ENCODE measurements at regions not wholly inside any gene's neighbourhood (a gene's known extent, or its start where the extent isn't known, plus 50 kb on each side); places are given as distances from the start of the nearest gene placed in this dataset.

DNA sequence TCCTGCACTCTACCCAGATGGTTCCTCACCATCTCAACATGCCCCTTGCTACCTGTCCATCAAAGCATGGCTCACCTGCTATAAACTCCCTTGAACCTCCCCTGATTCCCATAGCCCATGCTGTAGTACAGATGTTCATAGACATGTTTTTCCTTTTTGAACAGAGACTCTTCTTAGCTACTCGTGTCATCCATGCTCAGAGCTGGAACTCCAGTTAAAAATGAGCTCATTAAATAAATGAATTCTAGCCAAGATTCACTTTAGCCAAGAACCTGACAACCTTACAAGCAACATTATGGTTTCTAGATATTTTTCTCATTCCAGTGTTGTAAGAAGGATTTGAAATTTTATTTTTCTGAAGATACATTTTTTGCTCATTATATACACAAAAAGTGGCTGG, 65.0 kb downstream of the SCG2 start:
- TF ChIP-seq, protein P1, sequence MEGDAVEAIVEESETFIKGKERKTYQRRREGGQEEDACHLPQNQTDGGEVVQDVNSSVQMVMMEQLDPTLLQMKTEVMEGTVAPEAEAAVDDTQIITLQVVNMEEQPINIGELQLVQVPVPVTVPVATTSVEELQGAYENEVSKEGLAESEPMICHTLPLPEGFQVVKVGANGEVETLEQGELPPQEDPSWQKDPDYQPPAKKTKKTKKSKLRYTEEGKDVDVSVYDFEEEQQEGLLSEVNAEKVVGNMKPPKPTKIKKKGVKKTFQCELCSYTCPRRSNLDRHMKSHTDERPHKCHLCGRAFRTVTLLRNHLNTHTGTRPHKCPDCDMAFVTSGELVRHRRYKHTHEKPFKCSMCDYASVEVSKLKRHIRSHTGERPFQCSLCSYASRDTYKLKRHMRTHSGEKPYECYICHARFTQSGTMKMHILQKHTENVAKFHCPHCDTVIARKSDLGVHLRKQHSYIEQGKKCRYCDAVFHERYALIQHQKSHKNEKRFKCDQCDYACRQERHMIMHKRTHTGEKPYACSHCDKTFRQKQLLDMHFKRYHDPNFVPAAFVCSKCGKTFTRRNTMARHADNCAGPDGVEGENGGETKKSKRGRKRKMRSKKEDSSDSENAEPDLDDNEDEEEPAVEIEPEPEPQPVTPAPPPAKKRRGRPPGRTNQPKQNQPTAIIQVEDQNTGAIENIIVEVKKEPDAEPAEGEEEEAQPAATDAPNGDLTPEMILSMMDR (IDR thresholded peaks at IDR 0.05) = no peak
- no peak for TF ChIP-seq POLR2AphosphoS5 (IDR thresholded peaks at IDR 0.05; ENCODE audit: low read depth, low read length)
- TF ChIP-seq, protein P2, sequence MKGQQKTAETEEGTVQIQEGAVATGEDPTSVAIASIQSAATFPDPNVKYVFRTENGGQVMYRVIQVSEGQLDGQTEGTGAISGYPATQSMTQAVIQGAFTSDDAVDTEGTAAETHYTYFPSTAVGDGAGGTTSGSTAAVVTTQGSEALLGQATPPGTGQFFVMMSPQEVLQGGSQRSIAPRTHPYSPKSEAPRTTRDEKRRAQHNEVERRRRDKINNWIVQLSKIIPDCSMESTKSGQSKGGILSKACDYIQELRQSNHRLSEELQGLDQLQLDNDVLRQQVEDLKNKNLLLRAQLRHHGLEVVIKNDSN (IDR thresholded peaks at IDR 0.05; ENCODE audit: borderline replicate concordance, low read depth) = no peak
- TF ChIP-seq JUND (IDR thresholded peaks at IDR 0.05) = no peak
- TF ChIP-seq NFIC (IDR thresholded peaks at IDR 0.05; ENCODE audit: borderline replicate concordance) = no peak
- TF ChIP-seq, protein P3, sequence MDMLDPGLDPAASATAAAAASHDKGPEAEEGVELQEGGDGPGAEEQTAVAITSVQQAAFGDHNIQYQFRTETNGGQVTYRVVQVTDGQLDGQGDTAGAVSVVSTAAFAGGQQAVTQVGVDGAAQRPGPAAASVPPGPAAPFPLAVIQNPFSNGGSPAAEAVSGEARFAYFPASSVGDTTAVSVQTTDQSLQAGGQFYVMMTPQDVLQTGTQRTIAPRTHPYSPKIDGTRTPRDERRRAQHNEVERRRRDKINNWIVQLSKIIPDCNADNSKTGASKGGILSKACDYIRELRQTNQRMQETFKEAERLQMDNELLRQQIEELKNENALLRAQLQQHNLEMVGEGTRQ (IDR thresholded peaks at IDR 0.05; ENCODE audit: borderline replicate concordance, low read depth, low read length) = no peak
- TF ChIP-seq RAD21 (IDR thresholded peaks at IDR 0.05; ENCODE audit: low read length) = no peak
- TF ChIP-seq EP300 (IDR thresholded peaks at IDR 0.05; ENCODE audit: borderline replicate concordance in 1 of 2, low read depth in 1 of 2, low read length in 1 of 2) = no peak
- TF ChIP-seq TCF12 (IDR thresholded peaks at IDR 0.05) = no peak
- TF ChIP-seq, protein P4, sequence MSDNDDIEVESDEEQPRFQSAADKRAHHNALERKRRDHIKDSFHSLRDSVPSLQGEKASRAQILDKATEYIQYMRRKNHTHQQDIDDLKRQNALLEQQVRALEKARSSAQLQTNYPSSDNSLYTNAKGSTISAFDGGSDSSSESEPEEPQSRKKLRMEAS (IDR thresholded peaks at IDR 0.05; ENCODE audit: low read depth) = no peak
- TF ChIP-seq MXI1 (IDR thresholded peaks at IDR 0.05; ENCODE audit: low read depth, low read length) = no peak
- TF ChIP-seq NRF1 (IDR thresholded peaks at IDR 0.05; ENCODE audit: low read depth, low read length) = no peak
- TF ChIP-seq TEAD4 (IDR thresholded peaks at IDR 0.05; ENCODE audit: borderline replicate concordance, insufficient read depth) = no peak
- TF ChIP-seq EZH2phosphoT487 (IDR thresholded peaks at IDR 0.05; ENCODE audit: borderline replicate concordance, low read depth) = no peak

Measured in SK-N-SH (cell line).